HG03439 (cell line): ENCODE measurements at regions not wholly inside any gene's neighbourhood (a gene's known extent, or its start where the extent isn't known, plus 50 kb on each side); places are given as distances from the start of the nearest gene placed in this dataset.

Source experiments
- ATAC-seq: cut with Tn5 transposase; IDR thresholded peaks from one replicate; pipeline ENCODE4 v1.9.1; 2021; ENCODE audit warnings: mild to moderate bottlenecking, moderate library complexity; ENCODE audit not compliant: unreplicated experiment

GRCh38 chr2:38427936-38428335 lies 50.9 kb upstream of the ATL2 start:
- ATAC-seq = no peak

GRCh38 chr2:38427054-38427453 lies 50.0 kb upstream of the ATL2 start:
- ATAC-seq = no peak
